ENCODE measurements at regions not wholly inside any gene's neighbourhood (a gene's known extent, or its start where the extent isn't known, plus 50 kb on each side); places are given as distances from the start of the nearest gene placed in this dataset.

DNA sequence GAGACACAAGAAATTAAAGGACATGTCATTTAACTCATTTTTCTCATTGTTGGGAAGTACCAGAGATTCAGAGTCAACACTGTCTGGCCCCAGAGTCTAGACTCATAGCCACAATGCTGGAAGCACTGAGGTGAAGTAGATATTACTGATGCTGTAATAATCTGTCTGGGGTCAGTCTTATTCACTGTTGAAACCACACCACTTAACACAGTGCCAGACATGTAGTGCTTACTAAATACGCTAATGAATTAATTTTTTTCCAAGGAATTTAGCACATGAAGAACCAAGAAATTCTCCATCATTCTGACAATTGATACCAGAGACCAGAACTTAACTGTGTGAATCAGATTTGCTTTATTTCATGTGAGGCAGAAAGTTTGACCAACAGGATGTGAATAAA, 150.8 kb upstream of the STAC start:
- TF ChIP-seq CTCF (conservative IDR thresholded peaks at IDR 0.05 in 1 of 2, IDR thresholded peaks at IDR 0.05 in 1 of 2; ENCODE audit: extremely low read depth in 1 of 2, insufficient read depth in 1 of 2, low read depth in 1 of 2, low read length in 2 of 2) = no peak
- no peak for TF ChIP-seq EZH2 (IDR thresholded peaks at IDR 0.05; ENCODE audit: borderline replicate concordance, low read length)
